ENCODE measurements at regions not wholly inside any gene's neighbourhood (a gene's known extent, or its start where the extent isn't known, plus 50 kb on each side); places are given as distances from the start of the nearest gene placed in this dataset.

DNA sequence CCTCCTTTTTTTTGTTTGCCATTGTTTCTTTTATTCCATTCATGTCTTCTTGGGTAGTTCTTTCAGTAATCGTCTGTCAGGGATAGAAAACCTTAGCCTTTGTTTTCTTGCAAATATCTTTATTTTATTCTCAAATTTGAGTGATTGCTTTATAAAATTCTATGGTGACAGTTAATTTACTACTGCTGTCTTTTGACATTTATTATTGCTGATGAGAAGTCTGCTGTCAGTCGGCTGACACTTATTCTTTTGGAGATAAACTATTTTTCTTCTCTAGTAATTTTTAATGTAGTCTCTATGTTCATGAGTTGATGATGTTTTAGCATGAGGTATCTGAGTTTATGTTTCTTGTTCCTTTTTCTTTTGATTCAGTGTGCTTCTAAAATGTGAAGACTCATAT lies 983.8 kb downstream of the TTLL7 start:
- H3K4me3 ChIP-seq (ENCODE audit: low read depth, low read length): no peak overlapping the region
- DNase-seq (ENCODE audit: low read depth): no peak
- TF ChIP-seq CTCF (IDR thresholded peaks at IDR 0.05; ENCODE audit: low read depth, low read length, missing control alignments): no peak

DNA sequence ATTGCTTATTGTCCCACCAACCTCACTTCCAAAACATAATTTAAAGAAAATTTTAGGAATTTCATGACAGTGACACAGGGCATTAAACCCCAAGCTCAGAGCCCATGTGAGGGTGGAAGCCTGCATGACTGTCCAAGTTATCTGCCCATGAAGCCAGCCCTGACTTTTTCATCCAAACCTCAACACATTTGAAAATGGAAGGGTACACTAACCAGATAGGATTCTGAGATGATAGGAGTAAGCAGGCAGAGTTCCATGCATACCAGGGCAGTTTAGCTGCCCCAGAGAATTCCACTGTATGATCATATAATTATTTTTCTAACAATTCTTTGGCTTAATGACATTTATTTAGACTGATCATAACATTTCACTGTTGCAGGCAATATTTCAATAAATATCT lies 986.0 kb downstream of the TTLL7 start:
- H3K4me3 ChIP-seq (ENCODE audit: low read depth, low read length): no peak overlapping the region
- no peak for TF ChIP-seq CTCF (IDR thresholded peaks at IDR 0.05; ENCODE audit: low read depth, low read length, missing control alignments)
- no peak for DNase-seq (ENCODE audit: low read depth)

- TF ChIP-seq CTCF (IDR thresholded peaks at IDR 0.05; ENCODE audit: low read depth, low read length, missing control alignments): no peak
- no peak overlapping the region for H3K4me3 ChIP-seq (ENCODE audit: low read depth, low read length)
- DNase-seq (ENCODE audit: low read depth): no peak
Measured at GRCh38 chr1:83011265-83011664, 987.7 kb downstream of the TTLL7 start.

- H3K4me3 ChIP-seq (ENCODE audit: low read depth, low read length): no peak overlapping the region
- no peak for TF ChIP-seq CTCF (IDR thresholded peaks at IDR 0.05; ENCODE audit: low read depth, low read length, missing control alignments)
- DNase-seq (ENCODE audit: low read depth): no peak
Measured at GRCh38 chr1:83006271-83006670, 992.7 kb downstream of the TTLL7 start.

GRCh38 chr1:83000286-83000685 lies 998.6 kb downstream of the TTLL7 start:
- TF ChIP-seq CTCF (IDR thresholded peaks at IDR 0.05; ENCODE audit: low read depth, low read length, missing control alignments): no peak
- DNase-seq (ENCODE audit: low read depth): no peak

GRCh38 chr1:82995951-82996350 lies 1003.0 kb downstream of the TTLL7 start:
- H3K4me3 ChIP-seq (ENCODE audit: low read depth, low read length): no peak overlapping the region
- no peak for TF ChIP-seq CTCF (IDR thresholded peaks at IDR 0.05; ENCODE audit: low read depth, low read length, missing control alignments)

More at GRCh38 chr1:83000286-83000685, 998.6 kb downstream of the TTLL7 start:
- H3K4me3 ChIP-seq (ENCODE audit: low read depth, low read length): no peak overlapping the region

DNA sequence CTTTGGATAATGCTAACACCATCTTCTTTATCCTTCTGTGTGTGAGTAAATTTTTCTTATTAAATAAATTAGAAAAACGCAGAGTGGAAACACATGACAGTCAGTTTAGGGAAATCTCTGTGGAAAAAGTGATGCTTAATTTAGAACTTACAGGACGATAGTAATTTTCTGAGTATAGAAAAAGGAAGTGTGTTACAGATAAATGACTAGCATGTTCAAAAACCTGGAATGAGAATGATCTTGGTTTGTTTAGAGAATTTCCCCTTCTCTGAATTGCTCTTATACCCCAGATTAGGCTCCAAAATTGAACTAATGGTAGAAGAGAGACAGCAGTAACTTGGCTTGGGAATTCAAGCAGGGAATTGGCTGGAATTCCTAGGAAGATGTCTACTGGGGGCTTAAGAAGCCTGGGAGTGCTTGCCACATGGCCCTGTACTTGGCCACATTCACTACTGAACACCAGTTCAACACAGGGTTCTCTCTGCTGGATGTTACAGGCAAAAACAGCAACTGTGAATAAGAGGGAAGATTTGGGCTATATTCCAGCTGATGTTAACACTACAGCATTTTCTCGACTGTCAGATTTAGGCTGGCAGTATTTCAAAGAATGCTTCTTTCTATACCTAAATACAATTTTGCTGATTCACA lies 1004.2 kb downstream of the TTLL7 start:
- no peak for DNase-seq (ENCODE audit: low read depth)
- TF ChIP-seq CTCF (IDR thresholded peaks at IDR 0.05; ENCODE audit: low read depth, low read length, missing control alignments): no peak

More at GRCh38 chr1:82995951-82996350, 1003.0 kb downstream of the TTLL7 start:
- no peak for DNase-seq (ENCODE audit: low read depth)

More for the DNA sequence above, 1004.2 kb downstream of the TTLL7 start:
- no peak overlapping the region for H3K4me3 ChIP-seq (ENCODE audit: low read depth, low read length)

Measured in GM12864 (cell line).